IPS-11a (cell line): ENCODE measurements at regions not wholly inside any gene's neighbourhood (a gene's known extent, or its start where the extent isn't known, plus 50 kb on each side); places are given as distances from the start of the nearest gene placed in this dataset.

Experiments
- H3K4me3 ChIP-seq: one replicate; pipeline ENCODE4 v1.5.1; 2013; ENCODE audit warnings: low read depth, low read length, control low read depth

- no peak overlapping the region for H3K4me3 ChIP-seq
These were observed 133.0 kb downstream of the MAD2L1 start for GRCh38 chr4:119933606-119934005.

- H3K4me3 ChIP-seq = no peak overlapping the region
These were observed 134.4 kb downstream of the MAD2L1 start for GRCh38 chr4:119932277-119932676.

GRCh38 chr4:119930546-119930945 is 136.1 kb downstream of the MAD2L1 start:
- no peak overlapping the region for H3K4me3 ChIP-seq

- H3K4me3 ChIP-seq = no peak overlapping the region
These were observed 144.8 kb downstream of the MAD2L1 start for GRCh38 chr4:119921830-119922229.

- no peak overlapping the region for H3K4me3 ChIP-seq
These were observed 160.4 kb downstream of the MAD2L1 start for GRCh38 chr4:119906277-119906676.

- no peak overlapping the region for H3K4me3 ChIP-seq
These were observed 168.4 kb downstream of the MAD2L1 start for GRCh38 chr4:119898211-119898610.

- H3K4me3 ChIP-seq = no peak overlapping the region
These were observed 169.4 kb downstream of the MAD2L1 start for GRCh38 chr4:119897260-119897659.

- no peak overlapping the region for H3K4me3 ChIP-seq
These were observed 171.9 kb downstream of the MAD2L1 start for GRCh38 chr4:119894650-119895208.

- H3K4me3 ChIP-seq = no peak overlapping the region
These were observed 192.8 kb downstream of the MAD2L1 start for GRCh38 chr4:119873794-119874325.

GRCh38 chr4:119873132-119873531 is 193.5 kb downstream of the MAD2L1 start:
- H3K4me3 ChIP-seq = no peak overlapping the region

GRCh38 chr4:119872371-119873016 is 194.2 kb downstream of the MAD2L1 start:
- no peak overlapping the region for H3K4me3 ChIP-seq

GRCh38 chr4:119870856-119871255 is 195.8 kb downstream of the MAD2L1 start:
- H3K4me3 ChIP-seq = no peak overlapping the region

GRCh38 chr4:119865789-119866188 is 200.9 kb downstream of the MAD2L1 start:
- no peak overlapping the region for H3K4me3 ChIP-seq

GRCh38 chr4:119865389-119865788 is 201.3 kb downstream of the MAD2L1 start:
- H3K4me3 ChIP-seq = no peak overlapping the region

GRCh38 chr4:119861731-119862130 is 204.9 kb downstream of the MAD2L1 start:
- H3K4me3 ChIP-seq = no peak overlapping the region

- no peak overlapping the region for H3K4me3 ChIP-seq
These were observed 208.5 kb downstream of the MAD2L1 start for GRCh38 chr4:119858176-119858575.

GRCh38 chr4:119854364-119854763 is 212.3 kb downstream of the MAD2L1 start:
- no peak overlapping the region for H3K4me3 ChIP-seq

GRCh38 chr4:119851649-119852048 is 215.0 kb downstream of the MAD2L1 start:
- H3K4me3 ChIP-seq = no peak overlapping the region

GRCh38 chr4:119841361-119841760 is 212.8 kb upstream of the PDE5A start:
- H3K4me3 ChIP-seq = no peak overlapping the region

- H3K4me3 ChIP-seq = no peak overlapping the region
These were observed 207.0 kb upstream of the PDE5A start for GRCh38 chr4:119835613-119835910.

GRCh38 chr4:119834906-119835612 is 206.5 kb upstream of the PDE5A start:
- no peak overlapping the region for H3K4me3 ChIP-seq

- H3K4me3 ChIP-seq = no peak overlapping the region
These were observed 205.0 kb upstream of the PDE5A start for GRCh38 chr4:119833611-119834010.
